Smooth muscle cell (in vitro differentiated cells): ENCODE measurements at regions not wholly inside any gene's neighbourhood (a gene's known extent, or its start where the extent isn't known, plus 50 kb on each side); places are given as distances from the start of the nearest gene placed in this dataset.
A peak's percentile ranks its signal among the peaks of the same experiment; 100 is the strongest.

ENCODE experiments used
- DNase-seq: peaks from one replicate; lab custom pipeline; 2025; ENCODE audit not compliant: unreplicated experiment; lab: John Stamatoyannopoulos, UW
- H2AFZ ChIP-seq: fragments of 200-600 bp; sonication (generic); 2 replicates; pipeline ENCODE4 v1.6.0; 2016; ENCODE audit warnings: antibody characterized with exemption, low read depth, mild to moderate bottlenecking
- H3F3A ChIP-seq: fragments of 200-600 bp; sonication (generic); 2 replicates; pipeline ENCODE4 v1.6.0; 2017; ENCODE audit warnings: antibody characterized with exemption, low read depth
- H3K27ac ChIP-seq: fragments of 200-600 bp; sonication (generic); 2 replicates; pipeline ENCODE4 v1.5.1; 2016; ENCODE audit warnings: low read depth, mild to moderate bottlenecking
- H3K27me3 ChIP-seq: fragments of 200-600 bp; sonication (generic); 2 replicates; pipeline ENCODE4 v1.6.1; 2016; ENCODE audit warnings: low read depth, mild to moderate bottlenecking
- H3K36me3 ChIP-seq: fragments of 200-600 bp; sonication (generic); 2 replicates; pipeline ENCODE4 v1.5.1; 2016; ENCODE audit warnings: low read depth
- H3K4me1 ChIP-seq: fragments of 200-600 bp; sonication (generic); 2 replicates; pipeline ENCODE4 v1.5.1; 2016; ENCODE audit warnings: low read depth
- H3K4me2 ChIP-seq: fragments of 200-600 bp; sonication (generic); 2 replicates; pipeline ENCODE4 v1.6.0; 2016; ENCODE audit warnings: mild to moderate bottlenecking
- H3K4me3 ChIP-seq: fragments of 200-600 bp; sonication (generic); 2 replicates; pipeline ENCODE4 v1.5.1; 2016; ENCODE audit warnings: mild to moderate bottlenecking
- H3K79me2 ChIP-seq: fragments of 200-600 bp; sonication (generic); 2 replicates; pipeline ENCODE4 v1.6.0; 2016; ENCODE audit warnings: low read depth, mild to moderate bottlenecking
- H3K9ac ChIP-seq: fragments of 200-600 bp; sonication (generic); 2 replicates; pipeline ENCODE4 v1.6.0; 2016; ENCODE audit warnings: low read depth
- H3K9me3 ChIP-seq: fragments of 200-600 bp; sonication (generic); replicated peaks from 2 replicates; pipeline ENCODE4 v1.5.1; 2016; ENCODE audit warnings: low read depth
- H4K20me1 ChIP-seq: fragments of 200-600 bp; sonication (generic); 2 replicates; pipeline ENCODE4 v1.6.0; 2016; ENCODE audit warnings: low read depth
- WGBS: methylation state at CpG from one replicate; pipeline ENCODE4 v1.1.7; 2016; ENCODE audit warnings: low lambda C conversion rate; 5-methylcytosine and 5-hydroxymethylcytosine counted together
- TF ChIP-seq, protein P1 (sequence below): fragments of 200-600 bp; sonication (generic); IDR thresholded peaks from 2 replicates; pipeline ENCODE4 v1.5.1; 2017; ENCODE audit warnings: borderline replicate concordance, mild to moderate bottlenecking, antibody characterized with exemption; ENCODE audit not compliant: insufficient read depth, poor library complexity, severe bottlenecking

DNA sequence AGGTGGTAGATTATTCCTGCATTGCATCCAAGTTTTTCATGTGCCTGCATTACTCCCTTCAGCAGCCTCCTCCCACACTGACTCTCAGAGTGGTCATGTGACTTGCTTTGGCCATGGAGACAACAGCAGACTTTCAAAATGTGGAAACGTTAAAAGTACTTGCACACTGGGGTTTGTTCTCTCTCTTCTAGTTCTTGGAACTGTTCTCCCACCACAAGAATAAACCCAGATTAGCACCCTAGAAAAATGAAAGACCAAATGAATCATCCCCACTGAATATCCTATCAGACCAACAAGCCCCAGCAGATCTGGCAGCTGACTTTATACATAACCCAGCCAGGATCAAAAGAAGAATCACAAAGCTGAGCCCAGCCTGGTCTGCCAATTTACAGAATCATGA, 398.5 kb downstream of the VPS13C start:
- TF ChIP-seq, protein P1, sequence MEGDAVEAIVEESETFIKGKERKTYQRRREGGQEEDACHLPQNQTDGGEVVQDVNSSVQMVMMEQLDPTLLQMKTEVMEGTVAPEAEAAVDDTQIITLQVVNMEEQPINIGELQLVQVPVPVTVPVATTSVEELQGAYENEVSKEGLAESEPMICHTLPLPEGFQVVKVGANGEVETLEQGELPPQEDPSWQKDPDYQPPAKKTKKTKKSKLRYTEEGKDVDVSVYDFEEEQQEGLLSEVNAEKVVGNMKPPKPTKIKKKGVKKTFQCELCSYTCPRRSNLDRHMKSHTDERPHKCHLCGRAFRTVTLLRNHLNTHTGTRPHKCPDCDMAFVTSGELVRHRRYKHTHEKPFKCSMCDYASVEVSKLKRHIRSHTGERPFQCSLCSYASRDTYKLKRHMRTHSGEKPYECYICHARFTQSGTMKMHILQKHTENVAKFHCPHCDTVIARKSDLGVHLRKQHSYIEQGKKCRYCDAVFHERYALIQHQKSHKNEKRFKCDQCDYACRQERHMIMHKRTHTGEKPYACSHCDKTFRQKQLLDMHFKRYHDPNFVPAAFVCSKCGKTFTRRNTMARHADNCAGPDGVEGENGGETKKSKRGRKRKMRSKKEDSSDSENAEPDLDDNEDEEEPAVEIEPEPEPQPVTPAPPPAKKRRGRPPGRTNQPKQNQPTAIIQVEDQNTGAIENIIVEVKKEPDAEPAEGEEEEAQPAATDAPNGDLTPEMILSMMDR = no peak
- peak overlapping the region; percentile 7 for H3K27ac ChIP-seq
- H2AFZ ChIP-seq = no peak overlapping the region
- no peak overlapping the region for H3K4me3 ChIP-seq
- peaks cover 9% of the 10 kb centered on the region for H3F3A ChIP-seq
- no peaks in the 10 kb centered on the region for H3K36me3 ChIP-seq
- 35% methylated on average over 1 of the region's 1 CpG for WGBS
- H3K79me2 ChIP-seq = no peaks in the 10 kb centered on the region
- H4K20me1 ChIP-seq = no peaks in the 10 kb centered on the region
- no peak for DNase-seq
- H3K4me2 ChIP-seq = peak overlapping the region; percentile 61
- H3K9ac ChIP-seq = no peak overlapping the region
- no peaks in the 10 kb centered on the region for H3K4me1 ChIP-seq
- H3K27me3 ChIP-seq = no peaks in the 10 kb centered on the region
- no peaks in the 10 kb centered on the region for H3K9me3 ChIP-seq

DNA sequence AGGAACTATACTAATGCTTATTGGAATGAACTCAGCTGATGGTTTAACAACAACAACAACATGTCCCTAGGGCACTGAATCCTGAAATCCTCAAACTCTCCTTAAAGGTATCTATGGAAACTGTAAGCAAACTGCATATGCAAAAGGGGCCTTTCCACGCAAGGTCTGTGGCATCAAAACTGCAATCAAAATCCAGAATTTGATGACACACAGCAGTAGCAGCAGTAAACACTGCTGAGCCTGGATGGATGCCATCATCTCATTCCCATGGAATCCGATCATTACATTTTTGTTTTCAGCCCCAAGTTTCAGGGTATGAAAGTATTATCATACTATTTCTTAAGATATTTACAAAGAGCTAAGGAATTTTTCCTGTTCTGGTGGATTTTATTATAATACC, 399.7 kb downstream of the VPS13C start:
- no peak for DNase-seq
- TF ChIP-seq, protein P1 = no peak
- Histone ChIP-seq H3K4me3 (no peak overlapping the region), H4K20me1 (no peaks in the 10 kb centered on the region), H3K9me3 (no peaks in the 10 kb centered on the region), H3K27ac (peak overlapping the region; percentile 55), H3K27me3 (no peaks in the 10 kb centered on the region), H3K79me2 (no peaks in the 10 kb centered on the region), H3K4me1 (no peaks in the 10 kb centered on the region), H3K36me3 (no peaks in the 10 kb centered on the region), H3K4me2 (peak overlapping the region; percentile 36), H3K9ac (peak overlapping the region; percentile 41), H2AFZ (no peak overlapping the region), H3F3A (peaks cover 9% of the 10 kb centered on the region)
- 70% methylated on average over 2 of the region's 2 CpGs for WGBS

DNA sequence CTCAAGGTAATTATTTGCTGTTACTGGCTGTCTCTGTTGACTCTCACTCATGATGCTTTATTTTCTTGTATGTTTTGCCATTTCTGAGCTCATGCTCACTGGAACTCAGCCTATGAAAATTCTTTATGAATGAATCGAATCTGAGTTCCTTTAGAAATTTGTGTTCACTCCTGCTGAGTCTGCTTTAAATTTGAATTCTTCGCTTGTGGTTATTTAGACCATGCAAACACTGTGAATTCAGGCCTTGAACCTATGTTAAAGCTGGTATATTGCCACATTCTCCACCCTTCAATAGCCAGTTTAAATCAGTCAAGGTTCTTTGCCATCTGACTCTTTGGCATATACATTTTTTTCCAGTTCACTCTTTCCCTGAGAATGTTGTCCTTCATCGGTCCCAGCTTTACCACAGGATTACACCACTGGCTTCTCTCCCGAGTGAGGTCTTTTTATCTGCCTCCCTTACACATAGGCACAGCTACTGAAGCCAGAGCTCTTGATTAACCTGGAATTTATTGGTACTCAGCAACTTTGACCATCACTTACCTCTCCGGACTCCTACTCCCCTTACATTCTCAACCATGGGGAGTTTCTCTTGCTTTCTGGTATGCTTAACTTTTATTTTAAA, 400.6 kb downstream of the VPS13C start:
- H4K20me1 ChIP-seq = no peaks in the 10 kb centered on the region
- peak overlapping the region; percentile 55 for H3K27ac ChIP-seq
- H3F3A ChIP-seq = peaks cover 9% of the 10 kb centered on the region
- no peaks in the 10 kb centered on the region for H3K36me3 ChIP-seq
- H3K27me3 ChIP-seq = no peaks in the 10 kb centered on the region
- no peaks in the 10 kb centered on the region for H3K79me2 ChIP-seq
- no peak overlapping the region for H2AFZ ChIP-seq
- no peak for DNase-seq
- peak overlapping the region; percentile 41 for H3K9ac ChIP-seq
- WGBS = 53% methylated on average over 5 of the region's 5 CpGs
- TF ChIP-seq, protein P1 = no peak
- peak overlapping the region; percentile 36 for H3K4me2 ChIP-seq
- H3K9me3 ChIP-seq = no peaks in the 10 kb centered on the region
- no peak overlapping the region for H3K4me3 ChIP-seq
- no peaks in the 10 kb centered on the region for H3K4me1 ChIP-seq

DNA sequence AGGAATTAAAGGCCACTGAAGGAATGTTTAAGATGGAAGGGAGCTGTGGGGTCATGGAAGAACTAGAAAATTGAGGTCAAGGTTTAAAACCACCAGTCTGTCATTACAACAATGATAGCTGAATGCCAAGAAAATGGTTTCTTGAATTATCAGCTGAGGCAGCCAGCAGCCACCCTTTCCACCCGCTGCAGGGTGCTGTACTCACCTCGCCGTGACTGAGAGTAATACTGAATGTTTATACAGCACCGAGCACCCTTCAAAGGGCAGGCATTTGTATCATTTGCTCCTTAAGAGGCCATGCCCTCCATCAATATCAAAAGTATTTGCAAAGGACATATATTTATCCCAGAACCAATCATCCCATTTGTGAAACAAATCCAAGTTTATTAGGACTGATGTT, 402.8 kb downstream of the VPS13C start:
- Histone ChIP-seq H3K36me3 (no peaks in the 10 kb centered on the region), H2AFZ (no peak overlapping the region), H3K9ac (no peak overlapping the region), H4K20me1 (no peaks in the 10 kb centered on the region), H3K4me1 (no peaks in the 10 kb centered on the region), H3K9me3 (no peaks in the 10 kb centered on the region), H3F3A (peaks cover 9% of the 10 kb centered on the region), H3K4me3 (no peak overlapping the region), H3K27ac (no peak overlapping the region), H3K27me3 (no peaks in the 10 kb centered on the region), H3K4me2 (no peak overlapping the region), H3K79me2 (no peaks in the 10 kb centered on the region)
- no peak for DNase-seq
- WGBS = 92% methylated on average over 4 of the region's 4 CpGs
- TF ChIP-seq, protein P1 = no peak
